HG03457 (cell line): ENCODE measurements at regions not wholly inside any gene's neighbourhood (a gene's known extent, or its start where the extent isn't known, plus 50 kb on each side); places are given as distances from the start of the nearest gene placed in this dataset.

Experiments used
- ATAC-seq: cut with Tn5 transposase; IDR thresholded peaks from one replicate; pipeline ENCODE4 v1.9.1; 2021; ENCODE audit warnings: moderate number of reproducible peaks; ENCODE audit not compliant: unreplicated experiment

- no peak for ATAC-seq
Observed at GRCh38 chr12:77777274-77777673, 53.4 kb upstream of the NAV3 start.

- ATAC-seq: no peak
Observed at GRCh38 chr12:77774761-77775160, 55.9 kb upstream of the NAV3 start.

- no peak for ATAC-seq
Observed at GRCh38 chr12:77772676-77773298, 57.9 kb upstream of the NAV3 start.

- no peak for ATAC-seq
Observed at GRCh38 chr12:77768558-77768957, 62.1 kb upstream of the NAV3 start.

GRCh38 chr12:77767756-77768343, 62.8 kb upstream of the NAV3 start:
- ATAC-seq: no peak

- ATAC-seq: no peak
Observed at GRCh38 chr12:77767335-77767734, 63.4 kb upstream of the NAV3 start.

- no peak for ATAC-seq
Observed at GRCh38 chr12:77766224-77766623, 64.5 kb upstream of the NAV3 start.

GRCh38 chr12:77761286-77761685, 69.4 kb upstream of the NAV3 start:
- ATAC-seq: no peak

- ATAC-seq: no peak
Observed at GRCh38 chr12:77760271-77761025, 70.2 kb upstream of the NAV3 start.

- no peak for ATAC-seq
Observed at GRCh38 chr12:77754086-77754485, 76.6 kb upstream of the NAV3 start.

GRCh38 chr12:77751939-77752338, 78.8 kb upstream of the NAV3 start:
- no peak for ATAC-seq

- ATAC-seq: peak; percentile 100
Observed at GRCh38 chr12:77746096-77746495, 84.6 kb upstream of the NAV3 start.

GRCh38 chr12:77745624-77746023, 85.1 kb upstream of the NAV3 start:
- ATAC-seq: no peak

GRCh38 chr12:77742631-77743030, 88.1 kb upstream of the NAV3 start:
- ATAC-seq: no peak

GRCh38 chr12:77741974-77742517, 88.6 kb upstream of the NAV3 start:
- ATAC-seq: no peak

- ATAC-seq: no peak
Observed at GRCh38 chr12:77736219-77736965, 94.3 kb upstream of the NAV3 start.

- no peak for ATAC-seq
Observed at GRCh38 chr12:77734214-77734883, 96.3 kb upstream of the NAV3 start.

- ATAC-seq: no peak
Observed at GRCh38 chr12:77728018-77728417, 102.7 kb upstream of the NAV3 start.

GRCh38 chr12:77727442-77728001, 103.2 kb upstream of the NAV3 start:
- ATAC-seq: no peak

- ATAC-seq: no peak
Observed at GRCh38 chr12:77725611-77726010, 105.1 kb upstream of the NAV3 start.
